Spinal cord (tissue), 9 donors: ENCODE measurements at regions not wholly inside any gene's neighbourhood (a gene's known extent, or its start where the extent isn't known, plus 50 kb on each side); places are given as distances from the start of the nearest gene placed in this dataset.
A peak's percentile ranks its signal among the peaks of the same experiment; 100 is the strongest.

Experiments used
- DNase-seq, 6 donors: peaks; one replicate each; pipeline versions ENCODE4 v3.0.0 to v3.0.0-alpha.2; 2013 to 2015; ENCODE audit warnings: low spot score in 6 of 6, low read depth in 4 of 6
- H3K27ac ChIP-seq: one replicate; pipeline ENCODE4 v1.5.1; 2013; ENCODE audit warnings: low read depth, low read length, control low read depth
- H3K27me3 ChIP-seq: one replicate; pipeline ENCODE4 v1.6.1; 2013; ENCODE audit warnings: low read length; ENCODE audit not compliant: control insufficient read depth, insufficient read depth
- H3K36me3 ChIP-seq: one replicate; pipeline ENCODE4 v1.6.1; 2013; ENCODE audit warnings: low read length; ENCODE audit not compliant: control insufficient read depth, insufficient read depth
- H3K4me1 ChIP-seq: one replicate; pipeline ENCODE4 v1.6.1; 2013; ENCODE audit warnings: low read length; ENCODE audit not compliant: control insufficient read depth, insufficient read depth
- H3K4me3 ChIP-seq: one replicate; pipeline ENCODE4 v1.5.1; 2013; ENCODE audit warnings: low read depth, low read length, control low read depth
- H3K9me3 ChIP-seq: one replicate; pipeline ENCODE4 v1.6.1; 2013; ENCODE audit warnings: low read length; ENCODE audit not compliant: control insufficient read depth, insufficient read depth
- WGBS: methylation state at CpG from one replicate; pipeline ENCODE4 v1.1.5; 2013; ENCODE audit warnings: missing lambda C conversion rate; ENCODE audit not compliant: insufficient coverage; 5-methylcytosine and 5-hydroxymethylcytosine counted together
- donor health status: healthy.

DNA sequence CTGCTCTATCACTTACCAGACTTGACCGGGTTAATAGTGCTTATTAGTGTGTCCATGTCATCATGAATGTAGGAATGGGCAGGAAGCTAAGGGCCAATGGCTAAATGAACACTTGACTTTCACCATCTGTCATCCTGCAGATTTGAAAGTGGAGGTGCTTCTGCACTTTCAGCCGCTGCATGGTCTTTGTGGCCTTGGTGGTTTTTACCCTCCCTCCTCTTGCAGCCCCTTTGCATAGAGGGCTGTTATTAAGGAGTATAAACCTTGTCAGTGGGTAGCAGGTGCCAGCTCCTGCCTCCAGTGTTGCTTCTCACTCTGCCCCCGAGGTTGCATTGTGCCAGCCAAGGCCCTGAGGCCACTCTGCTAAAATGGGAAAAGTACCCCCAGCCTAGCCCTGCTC is 122.2 kb upstream of the TNFAIP3 start:
- Histone ChIP-seq H3K9me3 (no peaks in the 10 kb centered on the region), H3K36me3 (no peaks in the 10 kb centered on the region)
- WGBS, result 67% methylated on average over 1 of the region's 3 CpGs

GRCh38 chr6:137745321-137745720 is 121.7 kb upstream of the TNFAIP3 start:
- H3K36me3 ChIP-seq, result no peaks in the 10 kb centered on the region
- H3K4me1 ChIP-seq, result no peaks in the 10 kb centered on the region
- no peak overlapping the region for H3K4me3 ChIP-seq
- WGBS, result no CpG with 5 or more reads among the region's 1 CpG
- DNase-seq, result peak in 1 of 6 donors; percentile 25
- H3K27ac ChIP-seq, result no peak overlapping the region
- H3K27me3 ChIP-seq, result no peaks in the 10 kb centered on the region
- no peaks in the 10 kb centered on the region for H3K9me3 ChIP-seq

More for the DNA sequence above, 122.2 kb upstream of the TNFAIP3 start:
- Histone ChIP-seq H3K27me3 (no peaks in the 10 kb centered on the region), H3K27ac (no peak overlapping the region), H3K4me1 (no peaks in the 10 kb centered on the region), H3K4me3 (no peak overlapping the region)
- DNase-seq, result no peak

DNA sequence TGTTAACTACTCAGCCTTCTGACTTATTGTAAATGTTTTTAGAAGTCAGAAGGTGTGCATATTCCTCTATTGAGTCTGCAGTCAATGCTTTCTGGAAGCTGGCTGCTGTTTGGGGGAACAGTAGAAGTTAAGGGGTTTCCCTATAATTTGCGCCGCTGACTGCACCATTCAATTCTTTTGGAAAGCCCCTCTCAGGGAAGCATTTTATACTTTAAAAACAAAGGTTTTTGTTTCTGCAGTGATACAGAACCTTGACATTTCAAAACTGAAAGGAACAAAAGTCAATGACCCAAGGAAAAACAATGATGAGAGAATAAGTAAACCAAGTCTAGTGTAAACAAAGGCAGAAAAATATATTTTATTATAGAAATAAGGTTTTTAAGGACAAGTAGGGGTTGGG is 120.8 kb upstream of the TNFAIP3 start:
- DNase-seq, result no peak
- Histone ChIP-seq H3K36me3 (no peaks in the 10 kb centered on the region), H3K4me1 (no peaks in the 10 kb centered on the region), H3K9me3 (no peaks in the 10 kb centered on the region), H3K27ac (no peak overlapping the region), H3K27me3 (no peaks in the 10 kb centered on the region), H3K4me3 (no peak overlapping the region)
- no CpG with 5 or more reads among the region's 2 CpGs for WGBS

DNA sequence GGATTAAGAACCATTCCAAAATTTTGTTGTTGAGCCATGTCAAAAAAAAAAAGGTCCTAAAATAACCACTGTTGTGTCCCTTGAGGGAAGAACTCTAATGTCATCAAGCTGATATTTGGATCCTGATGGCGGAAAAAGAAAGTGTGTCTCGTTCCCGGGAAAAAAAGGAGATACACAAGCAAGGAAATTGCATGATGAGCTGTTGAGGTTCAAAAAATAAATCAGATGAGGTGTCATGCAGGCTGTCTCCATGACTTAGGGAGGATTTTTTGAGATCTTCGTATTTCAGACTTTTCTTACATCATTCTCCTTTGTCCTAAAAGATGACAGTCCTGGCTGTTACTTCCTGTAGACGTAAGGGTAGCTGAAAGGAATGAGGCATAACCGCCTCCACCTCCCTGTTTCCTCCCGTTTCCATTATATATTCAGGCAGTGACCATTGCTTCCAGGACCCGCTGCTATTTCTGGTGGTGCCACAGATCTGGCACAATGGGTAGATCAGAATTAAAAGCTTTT is 117.3 kb upstream of the TNFAIP3 start:
- no peak overlapping the region for H3K27ac ChIP-seq
- DNase-seq, result no peak
- WGBS, result 66% methylated on average over 7 of the region's 8 CpGs

GRCh38 chr6:137750297-137750696 is 116.8 kb upstream of the TNFAIP3 start:
- WGBS, result 65% methylated on average over 2 of the region's 5 CpGs
- Histone ChIP-seq H3K36me3 (no peaks in the 10 kb centered on the region), H3K9me3 (no peaks in the 10 kb centered on the region), H3K4me3 (no peak overlapping the region), H3K4me1 (no peaks in the 10 kb centered on the region), H3K27ac (no peak overlapping the region), H3K27me3 (no peaks in the 10 kb centered on the region)
- DNase-seq, result no peak

More for the DNA sequence above, 117.3 kb upstream of the TNFAIP3 start:
- no peaks in the 10 kb centered on the region for H3K4me1 ChIP-seq
- no peak overlapping the region for H3K4me3 ChIP-seq
- H3K27me3 ChIP-seq, result no peaks in the 10 kb centered on the region
- H3K9me3 ChIP-seq, result no peaks in the 10 kb centered on the region
- H3K36me3 ChIP-seq, result no peaks in the 10 kb centered on the region

DNA sequence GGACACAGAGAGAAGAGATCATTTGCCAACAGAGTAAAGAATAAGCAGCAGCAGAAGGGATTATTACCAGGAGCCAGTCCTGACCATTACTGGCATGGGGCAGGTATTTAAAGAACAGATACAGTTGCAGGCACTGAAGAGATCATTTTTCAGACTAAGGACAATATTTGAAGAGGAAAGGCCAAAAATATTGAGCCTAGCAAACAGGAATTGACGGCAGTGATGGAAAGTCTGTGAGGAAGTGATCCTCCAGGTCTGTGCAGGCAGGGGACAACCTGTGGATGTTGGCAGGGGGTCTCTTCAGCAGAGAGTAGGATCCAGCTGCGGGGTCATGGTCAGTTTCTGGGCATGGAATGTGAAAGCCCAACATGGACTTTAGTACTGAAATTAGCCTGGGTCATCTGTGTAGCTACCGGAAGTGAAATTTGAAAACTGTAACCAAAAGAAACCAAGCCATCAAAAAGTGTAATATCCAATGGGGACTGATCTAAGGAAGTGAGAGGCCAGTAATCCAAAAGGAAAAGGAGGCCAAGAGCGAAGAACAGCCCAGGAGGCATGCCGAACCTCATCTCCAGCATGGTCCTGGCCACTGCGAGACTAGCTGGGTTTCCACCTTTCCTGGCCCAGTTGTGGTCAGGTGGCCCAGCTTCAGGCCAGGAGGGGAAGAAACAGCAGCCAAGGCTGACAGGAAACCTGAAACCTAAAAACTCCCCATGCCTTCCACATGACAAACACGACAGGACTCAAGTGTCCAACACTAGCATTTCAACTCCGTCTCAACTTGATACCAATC is 115.1 kb upstream of the TNFAIP3 start:
- Histone ChIP-seq H3K4me3 (no peak overlapping the region), H3K27ac (no peak overlapping the region), H3K9me3 (no peaks in the 10 kb centered on the region), H3K4me1 (no peaks in the 10 kb centered on the region), H3K27me3 (no peaks in the 10 kb centered on the region), H3K36me3 (no peaks in the 10 kb centered on the region)
- WGBS, result 92% methylated on average over 5 of the region's 8 CpGs
- no peak for DNase-seq

DNA sequence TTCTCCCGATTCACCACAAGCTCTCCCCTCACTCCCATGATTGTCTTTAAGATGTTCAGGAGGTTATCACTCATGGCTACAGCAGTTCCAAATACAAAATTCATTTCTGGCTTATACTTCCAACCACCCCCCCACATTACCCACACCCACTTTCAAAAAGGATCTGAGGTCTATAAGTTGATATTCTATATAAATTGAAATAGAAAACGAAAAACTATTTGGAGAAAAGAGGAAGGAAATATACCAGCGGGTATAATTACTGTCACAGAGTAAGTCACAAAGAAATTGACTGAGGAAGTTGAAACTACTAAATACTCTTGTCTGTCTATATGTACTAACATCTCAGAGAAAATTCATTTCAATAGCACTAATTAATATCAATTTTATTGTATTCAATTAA is 112.7 kb upstream of the TNFAIP3 start:
- no peak overlapping the region for H3K4me3 ChIP-seq
- no peak overlapping the region for H3K27ac ChIP-seq
- no peak for DNase-seq
- H3K4me1 ChIP-seq, result no peaks in the 10 kb centered on the region
- no peaks in the 10 kb centered on the region for H3K36me3 ChIP-seq
- WGBS, result no CpG with 5 or more reads among the region's 3 CpGs
- H3K27me3 ChIP-seq, result no peaks in the 10 kb centered on the region
- no peaks in the 10 kb centered on the region for H3K9me3 ChIP-seq

- Histone ChIP-seq H3K4me3 (no peak overlapping the region), H3K36me3 (no peaks in the 10 kb centered on the region), H3K9me3 (no peaks in the 10 kb centered on the region), H3K27ac (no peak overlapping the region), H3K4me1 (no peaks in the 10 kb centered on the region), H3K27me3 (no peaks in the 10 kb centered on the region)
- DNase-seq, result no peak
Measured at GRCh38 chr6:137754866-137755265, 112.2 kb upstream of the TNFAIP3 start.

GRCh38 chr6:137755284-137755683 is 111.8 kb upstream of the TNFAIP3 start:
- H3K9me3 ChIP-seq, result no peaks in the 10 kb centered on the region
- no peak overlapping the region for H3K27ac ChIP-seq
- H3K4me1 ChIP-seq, result no peaks in the 10 kb centered on the region
- 70% methylated on average over 2 of the region's 2 CpGs for WGBS
- H3K27me3 ChIP-seq, result no peaks in the 10 kb centered on the region
- H3K36me3 ChIP-seq, result no peaks in the 10 kb centered on the region
- no peak overlapping the region for H3K4me3 ChIP-seq
- no peak for DNase-seq

DNA sequence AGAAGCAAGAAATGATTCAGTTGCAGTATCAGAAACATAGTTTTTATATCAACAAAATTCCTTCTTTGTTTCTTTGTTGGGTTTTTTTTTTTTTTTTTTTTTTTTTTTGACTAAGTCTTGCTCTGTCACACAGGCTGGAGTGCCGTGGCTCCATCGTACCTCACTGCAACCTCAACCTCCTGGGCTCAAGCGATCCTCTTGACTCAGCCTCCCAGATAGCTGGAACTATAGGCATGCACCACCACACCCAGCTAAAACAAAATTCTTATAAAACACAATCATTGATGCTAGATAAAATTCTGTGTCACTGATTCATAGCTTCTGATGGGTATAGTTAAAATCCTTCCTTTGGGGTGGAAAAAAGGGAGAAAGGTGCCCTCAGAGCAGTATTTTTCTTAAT is 110.3 kb upstream of the TNFAIP3 start:
- Histone ChIP-seq H3K27ac (no peak overlapping the region), H3K27me3 (no peaks in the 10 kb centered on the region), H3K36me3 (no peaks in the 10 kb centered on the region), H3K4me3 (no peak overlapping the region), H3K9me3 (no peaks in the 10 kb centered on the region), H3K4me1 (no peaks in the 10 kb centered on the region)
- WGBS, result no CpG with 5 or more reads among the region's 3 CpGs
- DNase-seq, result no peak
